AG20443 (cell line): ENCODE measurements at regions not wholly inside any gene's neighbourhood (a gene's known extent, or its start where the extent isn't known, plus 50 kb on each side); places are given as distances from the start of the nearest gene placed in this dataset.

Source experiments
- DNase-seq: peaks from one replicate; pipeline ENCODE4 v3.0.0; 2012; ENCODE audit warnings: low spot score, mixed read lengths

GRCh38 chr4:60500810-60501209 lies 699.3 kb upstream of the ADGRL3 start:
- DNase-seq: no peak

GRCh38 chr4:60502733-60503132 lies 697.4 kb upstream of the ADGRL3 start:
- DNase-seq: no peak

- DNase-seq: no peak
These were observed 694.1 kb upstream of the ADGRL3 start for GRCh38 chr4:60506061-60506460.

- DNase-seq: no peak
These were observed 677.9 kb upstream of the ADGRL3 start for GRCh38 chr4:60522265-60522664.

GRCh38 chr4:60531776-60532379 lies 668.2 kb upstream of the ADGRL3 start:
- DNase-seq: no peak

GRCh38 chr4:60544981-60545380 lies 655.1 kb upstream of the ADGRL3 start:
- no peak for DNase-seq

GRCh38 chr4:60562334-60562733 lies 637.8 kb upstream of the ADGRL3 start:
- DNase-seq: no peak

GRCh38 chr4:60565558-60565957 lies 634.6 kb upstream of the ADGRL3 start:
- no peak for DNase-seq

GRCh38 chr4:60575336-60575735 lies 624.8 kb upstream of the ADGRL3 start:
- DNase-seq: no peak

GRCh38 chr4:60579335-60579734 lies 620.8 kb upstream of the ADGRL3 start:
- peak; percentile 8 for DNase-seq

GRCh38 chr4:60581919-60582536 lies 618.1 kb upstream of the ADGRL3 start:
- DNase-seq: no peak

GRCh38 chr4:60588556-60588955 lies 611.6 kb upstream of the ADGRL3 start:
- no peak for DNase-seq

GRCh38 chr4:60589425-60589824 lies 610.7 kb upstream of the ADGRL3 start:
- DNase-seq: no peak

- DNase-seq: no peak
These were observed 610.0 kb upstream of the ADGRL3 start for GRCh38 chr4:60590116-60590515.

GRCh38 chr4:60605646-60606354 lies 594.3 kb upstream of the ADGRL3 start:
- peak; percentile 45 for DNase-seq

GRCh38 chr4:60611762-60612496 lies 588.2 kb upstream of the ADGRL3 start:
- no peak for DNase-seq

- DNase-seq: peak; percentile 45
These were observed 582.4 kb upstream of the ADGRL3 start for GRCh38 chr4:60617731-60618130.

- DNase-seq: peak; percentile 35
These were observed 580.4 kb upstream of the ADGRL3 start for GRCh38 chr4:60619531-60620305.

- no peak for DNase-seq
These were observed 562.1 kb upstream of the ADGRL3 start for GRCh38 chr4:60637976-60638375.

- DNase-seq: no peak
These were observed 551.4 kb upstream of the ADGRL3 start for GRCh38 chr4:60648774-60649173.

GRCh38 chr4:60652933-60653332 lies 547.2 kb upstream of the ADGRL3 start:
- no peak for DNase-seq

- no peak for DNase-seq
These were observed 544.8 kb upstream of the ADGRL3 start for GRCh38 chr4:60655356-60655755.
